Right ventricle myocardium inferior (tissue), 1 donor: ENCODE measurements at regions not wholly inside any gene's neighbourhood (a gene's known extent, or its start where the extent isn't known, plus 50 kb on each side); places are given as distances from the start of the nearest gene placed in this dataset.

ENCODE experiments used
- ATAC-seq: fragments of 200-7000 bp; cut with Tn5 transposase; one replicate; pipeline ENCODE4 v1.9.1; 2020; ENCODE audit warnings: mild to moderate bottlenecking, moderate library complexity
- DNase-seq: peaks from one replicate; pipeline ENCODE4 v3.0.0; 2021; ENCODE audit errors: missing footprints
- intact Hi-C: fragments of 100-400 bp; cut with DNase I; formaldehyde crosslinking; loops from one replicate; pipeline ENCODE4 v1.11.0; 2022
- donor health status: DM: no; HTN: yes; CAD: no; lungs with severe emphysema.

- intact Hi-C loops: loop anchor here (5.0 kb wide), 2 partner anchors 34 to 59 kb away; no protein-coding TSS in a partner anchor
- ATAC-seq: peak; percentile 43
These were observed 78.7 kb upstream of the PPARA start for GRCh38 chr22:46071451-46072109.

GRCh38 chr22:46072110-46072881 lies 78.0 kb upstream of the PPARA start:
- ATAC-seq (peak; percentile 0), DNase-seq (peak; percentile 89)
- intact Hi-C loops: loop anchor here (5.0 kb wide), 2 partner anchors 35 to 60 kb away; no protein-coding TSS in a partner anchor

More at GRCh38 chr22:46071451-46072109, 78.7 kb upstream of the PPARA start:
- peak; percentile 96 for DNase-seq

- intact Hi-C loops: loop anchor here (5.0 kb wide), 2 partner anchors 36 to 61 kb away; no protein-coding TSS in a partner anchor
- DNase-seq (no peak), ATAC-seq (no peak)
These were observed 77.2 kb upstream of the PPARA start for GRCh38 chr22:46072981-46073682.

DNA sequence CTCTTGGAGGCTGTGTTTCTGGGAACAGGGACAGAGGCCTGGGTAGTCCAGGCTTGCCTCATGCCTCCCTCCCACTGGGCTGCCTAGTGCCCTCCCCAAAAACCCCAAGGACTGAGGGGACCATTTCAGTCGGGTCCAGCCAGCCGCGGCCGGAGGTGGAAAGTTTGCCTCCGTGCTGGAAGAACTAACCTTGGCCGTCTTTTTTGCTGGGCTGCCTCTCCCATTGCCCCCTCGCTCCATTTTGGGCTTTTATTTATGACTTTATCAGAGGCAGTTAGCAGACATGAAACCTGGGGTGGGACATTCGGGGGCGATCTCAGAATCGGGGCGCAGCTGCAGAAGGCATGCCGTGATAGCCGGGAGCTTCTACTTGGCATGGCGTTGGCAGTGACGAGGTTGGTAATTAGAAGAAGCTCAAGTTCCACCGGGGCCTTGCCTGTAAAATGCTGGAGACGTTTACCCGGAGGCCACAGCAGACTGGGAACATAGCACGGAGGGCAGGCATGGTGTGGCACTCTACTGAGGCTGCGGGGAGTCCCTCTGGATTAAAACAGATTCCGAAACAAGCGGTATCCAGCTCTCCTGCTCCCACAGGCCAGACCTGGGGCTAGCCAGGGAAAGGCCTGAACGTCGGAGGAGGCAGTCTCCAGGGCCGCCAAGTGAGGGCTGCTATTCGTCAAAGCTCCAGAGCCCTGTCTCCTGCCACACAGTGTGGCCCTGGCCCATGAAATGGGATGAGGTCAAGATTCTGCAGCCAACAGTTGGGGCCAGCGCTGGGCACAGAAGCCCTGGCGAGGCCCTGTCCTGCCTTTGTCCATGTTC lies 76.4 kb upstream of the PPARA start:
- ATAC-seq (peak; percentile 10), DNase-seq (peak; percentile 64)
- intact Hi-C loops: loop anchor here (2.0 to 5.0 kb wide), 3 partner anchors 37 to 62 kb away; no protein-coding TSS in a partner anchor

GRCh38 chr22:46074771-46075551 lies 75.4 kb upstream of the PPARA start:
- intact Hi-C loops: loop anchor here (2.0 to 5.0 kb wide), 3 partner anchors 38 to 63 kb away; no protein-coding TSS in a partner anchor
- ATAC-seq (no peak), DNase-seq (no peak)

DNA sequence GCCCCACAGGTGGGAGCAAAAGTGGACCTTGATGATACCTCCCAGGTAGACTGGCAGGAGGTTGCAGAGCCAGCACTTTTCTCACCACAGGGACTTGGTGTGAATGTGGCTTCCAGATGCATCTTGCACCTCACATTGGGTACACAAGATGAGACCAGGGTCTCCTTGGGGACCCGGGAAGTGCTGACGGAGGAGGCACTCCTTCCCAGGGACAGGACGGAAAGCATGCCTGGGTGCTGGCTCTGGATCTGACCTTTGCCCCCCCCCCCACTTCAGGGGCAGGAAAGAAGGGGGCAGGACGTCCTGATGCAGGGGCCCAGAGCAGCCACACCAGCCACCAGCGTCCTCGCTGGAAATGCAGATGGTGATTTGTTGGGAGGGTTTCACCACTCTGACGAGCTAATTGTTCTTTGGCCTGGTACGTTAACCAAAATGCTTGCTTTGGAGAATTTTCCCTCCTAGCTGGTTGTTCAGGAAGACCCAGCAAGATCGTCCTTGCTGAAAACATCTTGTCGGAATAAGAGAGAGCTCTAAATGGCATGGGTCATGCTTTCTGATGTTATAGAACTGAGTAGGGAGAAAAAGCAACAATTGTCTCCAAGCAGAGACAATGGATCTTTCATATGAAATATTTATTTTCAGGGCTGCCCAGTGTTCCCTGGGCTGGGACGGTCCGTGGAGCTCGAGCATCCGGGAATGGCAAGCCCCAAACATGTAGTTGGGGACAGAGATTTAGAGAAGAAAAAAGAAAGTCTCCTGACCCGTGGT lies 74.4 kb upstream of the PPARA start:
- ATAC-seq (no peak), DNase-seq (peak; percentile 54)
- intact Hi-C loops: loop anchor here (2.0 kb wide), 1 partner anchor 37 kb away; no protein-coding TSS in a partner anchor

DNA sequence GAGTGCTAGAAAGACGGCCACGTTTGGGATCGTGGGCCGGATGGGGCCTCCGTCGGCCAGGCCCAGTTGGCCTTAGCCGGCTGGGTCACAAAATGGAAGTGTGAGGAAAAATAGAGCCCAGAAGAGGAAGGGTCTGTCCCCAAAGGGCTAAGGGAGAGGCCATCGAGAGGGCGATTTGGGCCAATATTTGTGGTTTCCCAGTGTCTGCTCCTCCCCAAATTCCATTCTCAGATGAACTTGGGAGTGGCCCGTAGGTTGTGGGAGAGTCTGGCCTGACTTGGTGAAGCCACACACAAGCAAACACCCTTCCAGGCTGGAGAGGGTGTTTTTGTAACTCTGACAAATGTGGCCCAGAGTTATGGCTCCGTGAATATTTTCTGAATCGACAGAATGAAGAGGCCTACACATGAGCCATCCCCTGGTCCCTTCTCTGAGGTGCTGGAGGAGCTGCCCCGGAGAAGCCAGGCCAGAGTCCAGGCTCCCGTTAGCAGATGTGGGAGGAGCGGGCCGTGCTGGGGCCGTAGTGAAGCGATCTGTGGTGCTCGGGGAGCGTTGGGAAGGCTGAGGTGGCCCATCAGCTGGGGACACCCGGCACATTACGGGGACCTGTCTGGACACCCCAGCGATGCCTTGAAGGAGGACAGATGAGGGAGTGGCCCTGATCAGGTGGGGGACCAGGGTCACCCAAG lies 73.5 kb upstream of the PPARA start:
- intact Hi-C loops: no loop called here
- peak; percentile 69 for DNase-seq
- no peak for ATAC-seq

DNA sequence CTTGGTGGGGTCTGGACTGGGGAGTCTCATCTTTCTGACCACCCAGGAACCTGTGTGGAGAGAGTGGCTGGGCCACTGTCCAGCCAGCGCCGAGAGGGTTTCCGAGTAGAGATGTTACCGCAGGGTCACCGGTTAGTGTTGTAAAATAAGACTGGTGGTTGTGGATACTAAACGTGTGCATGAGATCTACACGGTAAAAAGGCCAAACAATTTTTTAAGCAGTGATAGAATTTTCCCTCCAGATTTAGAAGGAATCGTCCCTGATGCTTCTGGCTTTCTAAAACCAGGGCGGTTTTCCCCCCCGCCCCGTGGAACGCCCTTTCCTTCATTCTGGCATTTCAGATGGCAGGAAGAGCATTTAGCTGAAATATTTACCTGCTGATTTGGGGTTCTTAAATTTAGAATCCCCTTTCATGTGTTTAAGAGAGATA lies 72.6 kb upstream of the PPARA start:
- DNase-seq: peak; percentile 22
- no peak for ATAC-seq
- intact Hi-C loops: no loop called here

DNA sequence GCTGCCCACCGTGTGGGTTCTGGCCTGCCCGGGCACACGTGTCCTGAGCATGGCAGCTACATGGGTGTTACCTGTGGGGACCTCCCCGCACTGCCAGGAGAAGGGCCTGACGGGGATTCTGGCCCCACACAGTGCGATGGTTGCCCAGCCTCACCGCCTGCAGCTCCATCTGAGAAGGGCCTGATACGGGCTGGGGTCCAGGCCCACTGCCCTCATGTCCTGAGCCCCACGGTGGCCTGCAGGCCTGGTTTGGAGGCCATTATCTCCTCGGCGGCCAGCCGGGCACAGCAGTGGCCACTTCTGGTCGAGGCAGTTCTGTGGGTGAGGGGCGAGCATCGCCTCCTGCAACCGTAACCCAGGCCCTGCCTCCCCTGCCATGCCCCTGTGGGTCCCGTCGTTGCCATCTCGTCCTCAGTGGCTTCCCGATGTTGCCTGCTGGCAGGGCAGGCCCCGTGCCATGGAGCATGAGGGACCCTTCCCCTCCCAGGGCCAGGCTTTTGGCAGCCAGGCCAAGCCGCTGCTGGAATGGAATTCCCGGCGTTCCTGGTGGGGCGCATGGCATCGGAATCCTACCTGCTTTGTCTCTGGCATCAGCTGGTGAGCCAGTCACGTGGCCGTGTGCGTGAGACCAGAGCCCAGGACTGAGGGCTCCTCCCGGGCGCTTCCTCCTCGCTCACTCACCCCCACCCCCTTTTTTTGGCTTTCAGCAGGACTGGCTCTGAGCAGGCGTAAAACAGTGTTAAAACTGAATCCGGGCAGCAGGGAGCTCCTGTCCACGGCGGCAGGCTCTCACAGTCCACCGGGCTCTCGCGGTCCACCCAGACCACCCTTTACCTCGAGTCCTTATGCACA lies 71.9 kb upstream of the PPARA start:
- intact Hi-C loops: no loop called here
- DNase-seq (peak; percentile 83), ATAC-seq (peak; percentile 56)

- DNase-seq (no peak), ATAC-seq (no peak)
- intact Hi-C loops: no loop called here
These were observed 71.0 kb upstream of the PPARA start for GRCh38 chr22:46079093-46079860.

GRCh38 chr22:46079861-46080821 lies 70.2 kb upstream of the PPARA start:
- intact Hi-C loops: no loop called here
- DNase-seq: peak; percentile 77

GRCh38 chr22:46081036-46081830 lies 69.1 kb upstream of the PPARA start:
- ATAC-seq (no peak), DNase-seq (peak; percentile 68)
- intact Hi-C loops: no loop called here

More at GRCh38 chr22:46079861-46080821, 70.2 kb upstream of the PPARA start:
- peak; percentile 56 for ATAC-seq

GRCh38 chr22:46081831-46082210 lies 68.5 kb upstream of the PPARA start:
- no peak for DNase-seq
- no peak for ATAC-seq
- intact Hi-C loops: no loop called here
